ENCODE measurements at regions not wholly inside any gene's neighbourhood (a gene's known extent, or its start where the extent isn't known, plus 50 kb on each side); places are given as distances from the start of the nearest gene placed in this dataset.

GRCh38 chr3:25015599-25015998 lies 412.5 kb upstream of the RARB start:
- Histone ChIP-seq H3K36me3 (replicated peaks in 1 of 2; ENCODE audit: insufficient read depth in 1 of 2, low read depth in 2 of 2) (no peaks in the 10 kb centered on the region), H3K4me3 (no peak overlapping the region), H3K9me3 (no peaks in the 10 kb centered on the region), H3K27ac (no peak overlapping the region), H3K27me3 (no peaks in the 10 kb centered on the region), H3K4me1 (no peaks in the 10 kb centered on the region)
- TF ChIP-seq POLR2A (IDR thresholded peaks at IDR 0.05) (no peak), CTCF (IDR thresholded peaks at IDR 0.05) (no peak)
- intact Hi-C loops (cut with DNase I) = no loop called here
- DNase-seq (no peak), ATAC-seq (no peak)

GRCh38 chr3:25018909-25019308 lies 409.2 kb upstream of the RARB start:
- Histone ChIP-seq H3K4me3 (no peak overlapping the region), H3K9me3 (no peaks in the 10 kb centered on the region), H3K27me3 (no peaks in the 10 kb centered on the region), H3K36me3 (replicated peaks in 1 of 2; ENCODE audit: insufficient read depth in 1 of 2, low read depth in 2 of 2) (no peaks in the 10 kb centered on the region), H3K4me1 (no peaks in the 10 kb centered on the region), H3K27ac (no peak overlapping the region)
- no peak for TF ChIP-seq POLR2A (IDR thresholded peaks at IDR 0.05)
- TF ChIP-seq CTCF (IDR thresholded peaks at IDR 0.05) = no peak
- DNase-seq (no peak), ATAC-seq (no peak)
- intact Hi-C loops (cut with DNase I) = no loop called here

GRCh38 chr3:25019506-25019905 lies 408.6 kb upstream of the RARB start:
- Histone ChIP-seq H3K4me3 (no peak overlapping the region), H3K4me1 (no peaks in the 10 kb centered on the region), H3K27ac (no peak overlapping the region), H3K27me3 (no peaks in the 10 kb centered on the region), H3K36me3 (replicated peaks in 1 of 2; ENCODE audit: insufficient read depth in 1 of 2, low read depth in 2 of 2) (no peaks in the 10 kb centered on the region), H3K9me3 (no peaks in the 10 kb centered on the region)
- DNase-seq (no peak), ATAC-seq (no peak)
- TF ChIP-seq CTCF (IDR thresholded peaks at IDR 0.05) = no peak
- no peak for TF ChIP-seq POLR2A (IDR thresholded peaks at IDR 0.05)
- intact Hi-C loops (cut with DNase I) = no loop called here
- 56 to 63% methylated on average over 2 of the region's 2 CpGs for WGBS, 2 donors

DNA sequence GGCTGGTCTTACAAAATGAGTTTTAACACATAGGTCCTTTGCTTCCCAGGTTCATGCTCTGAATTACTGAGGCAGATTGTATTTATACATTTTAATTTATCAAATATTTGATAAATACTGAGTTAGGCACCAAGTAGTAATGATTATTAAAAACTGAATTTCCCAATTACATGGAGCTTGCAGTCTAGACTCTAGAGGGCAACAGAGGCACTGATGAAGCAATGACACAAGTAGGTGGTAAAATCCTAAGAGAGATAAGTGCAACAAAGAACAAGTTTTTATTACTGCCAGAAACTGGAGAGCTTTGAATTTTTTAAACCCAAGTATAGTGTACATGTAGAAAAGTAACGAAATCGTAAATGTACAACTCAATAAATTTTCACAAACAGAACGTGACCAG lies 406.2 kb upstream of the RARB start:
- Histone ChIP-seq H3K27ac (no peak overlapping the region), H3K4me3 (no peak overlapping the region), H3K9me3 (no peaks in the 10 kb centered on the region), H3K36me3 (replicated peaks in 1 of 2; ENCODE audit: insufficient read depth in 1 of 2, low read depth in 2 of 2) (no peaks in the 10 kb centered on the region), H3K27me3 (no peaks in the 10 kb centered on the region), H3K4me1 (no peaks in the 10 kb centered on the region)
- no peak for ATAC-seq
- no peak for TF ChIP-seq POLR2A (IDR thresholded peaks at IDR 0.05)
- TF ChIP-seq CTCF (IDR thresholded peaks at IDR 0.05) = peak in 6 of 7 experiments; percentile 7 to 25 (median 14)
- 54 to 69% methylated on average over 3 of the region's 3 CpGs for WGBS, 2 donors
- no peak for DNase-seq
- intact Hi-C loops (cut with DNase I) = no loop called here

DNA sequence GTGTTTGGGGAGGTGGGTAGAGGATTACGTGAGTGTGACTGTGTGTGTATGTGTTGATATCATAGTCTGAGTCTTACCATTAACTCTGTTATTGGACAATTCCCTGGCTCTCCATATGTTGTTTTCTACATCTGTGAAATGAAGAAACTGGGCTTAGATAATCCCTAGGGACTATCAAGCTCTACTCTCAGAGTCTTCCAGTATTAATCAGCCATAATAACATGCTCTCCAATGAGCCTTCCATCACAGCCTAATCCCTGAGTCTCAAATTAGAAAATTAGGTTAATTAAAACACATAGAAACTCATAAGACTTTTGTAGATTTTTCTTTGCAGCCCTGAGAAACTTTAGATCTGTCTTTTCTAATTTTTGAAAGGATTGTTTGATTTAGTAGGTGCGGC lies 404.2 kb upstream of the RARB start:
- TF ChIP-seq CTCF (IDR thresholded peaks at IDR 0.05) (no peak), POLR2A (IDR thresholded peaks at IDR 0.05) (no peak)
- ATAC-seq = no peak
- no peaks in the 10 kb centered on the region for H3K4me1 ChIP-seq
- DNase-seq = no peak
- H3K27ac ChIP-seq = no peak overlapping the region
- 50 to 56% methylated on average over 2 of the region's 2 CpGs for WGBS, 2 donors
- no peaks in the 10 kb centered on the region for H3K27me3 ChIP-seq
- H3K4me3 ChIP-seq = no peak overlapping the region
- intact Hi-C loops (cut with DNase I) = no loop called here
- no peaks in the 10 kb centered on the region for H3K9me3 ChIP-seq
- H3K36me3 ChIP-seq (replicated peaks in 1 of 2; ENCODE audit: insufficient read depth in 1 of 2, low read depth in 2 of 2) = no peaks in the 10 kb centered on the region
